ENCODE measurements at regions not wholly inside any gene's neighbourhood (a gene's known extent, or its start where the extent isn't known, plus 50 kb on each side); places are given as distances from the start of the nearest gene placed in this dataset.

DNA sequence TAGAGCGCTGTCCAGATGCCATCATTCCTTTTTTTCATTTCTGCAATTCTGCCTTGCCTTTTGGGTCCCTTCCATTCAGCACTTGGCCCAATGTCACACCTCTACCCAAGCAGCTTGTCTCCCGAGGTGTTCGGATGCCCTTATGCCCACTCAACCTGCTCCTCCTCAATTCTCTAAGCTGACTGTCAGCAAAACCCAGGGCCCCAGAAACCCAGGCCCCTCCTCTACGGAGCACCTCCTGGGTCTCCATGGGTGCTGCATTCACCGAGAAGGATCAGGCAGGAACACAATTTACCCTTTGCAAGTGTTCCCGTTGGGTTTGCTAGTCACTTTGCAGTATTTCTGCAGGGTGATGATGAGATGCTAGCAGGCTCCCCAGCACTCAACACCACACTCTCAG, 86.7 kb upstream of the RAB6C start:
- DNase-seq (ENCODE audit: extremely low read depth, low read depth, low spot score) = no peak

DNA sequence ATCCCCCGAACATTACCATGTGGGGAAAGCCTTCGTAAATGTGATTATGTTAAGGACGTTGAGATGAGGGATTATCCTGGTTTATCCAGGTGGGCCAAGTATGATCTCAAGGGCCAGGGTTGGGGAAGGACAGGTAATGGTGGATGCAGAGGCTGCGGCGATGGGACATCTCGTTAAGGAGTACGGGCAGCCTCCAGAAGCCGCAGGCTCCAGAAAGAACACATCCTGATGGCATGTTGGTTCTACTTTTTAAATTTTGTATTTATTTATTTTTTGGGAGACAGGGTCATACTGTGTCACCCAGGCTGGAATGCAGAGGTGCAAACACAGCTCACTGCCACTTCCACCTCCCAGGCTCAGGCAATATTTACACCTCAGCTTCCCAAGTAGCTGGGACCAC, 86.2 kb upstream of the RAB6C start:
- DNase-seq (ENCODE audit: extremely low read depth, low read depth, low spot score) = no peak

DNA sequence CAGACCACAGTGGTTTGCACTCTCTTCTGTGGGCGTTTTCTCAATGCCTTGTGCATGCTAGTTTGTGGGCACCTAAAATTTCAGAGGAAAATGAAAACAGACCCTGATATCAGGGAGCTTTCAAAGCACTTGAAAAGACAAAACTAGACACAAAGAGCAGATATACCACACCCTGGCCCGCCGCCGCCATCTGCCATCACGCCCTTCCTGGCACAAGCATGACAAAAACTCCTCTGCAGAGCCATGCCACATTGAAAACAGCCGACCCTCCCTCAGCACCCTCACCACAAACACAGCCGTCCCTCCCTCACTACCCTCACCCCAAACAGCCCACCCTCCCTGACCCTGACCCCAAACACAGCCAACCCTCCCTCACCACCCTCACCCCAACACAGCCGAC, 84.8 kb upstream of the RAB6C start:
- DNase-seq (ENCODE audit: extremely low read depth, low read depth, low spot score) = no peak

DNA sequence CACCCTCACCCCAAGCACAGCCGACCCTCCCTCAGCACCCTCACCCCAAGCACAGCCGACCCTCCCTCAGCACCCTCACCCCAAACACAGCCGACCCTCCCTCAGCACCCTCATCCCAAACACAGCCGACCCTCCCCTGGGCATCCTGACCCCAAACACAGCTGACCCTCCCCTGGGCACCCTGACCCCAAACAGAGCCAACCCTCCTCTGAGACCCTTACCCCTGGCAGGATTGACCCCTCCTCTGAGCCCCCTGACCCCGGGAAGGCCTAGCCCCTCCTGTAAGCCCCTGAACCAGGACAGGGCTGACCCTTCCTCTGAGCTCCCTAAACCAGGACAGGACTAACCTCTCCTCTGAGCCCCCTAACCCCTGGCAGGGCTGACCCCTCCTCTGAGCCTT, 84.4 kb upstream of the RAB6C start:
- no peak for DNase-seq (ENCODE audit: extremely low read depth, low read depth, low spot score)

DNA sequence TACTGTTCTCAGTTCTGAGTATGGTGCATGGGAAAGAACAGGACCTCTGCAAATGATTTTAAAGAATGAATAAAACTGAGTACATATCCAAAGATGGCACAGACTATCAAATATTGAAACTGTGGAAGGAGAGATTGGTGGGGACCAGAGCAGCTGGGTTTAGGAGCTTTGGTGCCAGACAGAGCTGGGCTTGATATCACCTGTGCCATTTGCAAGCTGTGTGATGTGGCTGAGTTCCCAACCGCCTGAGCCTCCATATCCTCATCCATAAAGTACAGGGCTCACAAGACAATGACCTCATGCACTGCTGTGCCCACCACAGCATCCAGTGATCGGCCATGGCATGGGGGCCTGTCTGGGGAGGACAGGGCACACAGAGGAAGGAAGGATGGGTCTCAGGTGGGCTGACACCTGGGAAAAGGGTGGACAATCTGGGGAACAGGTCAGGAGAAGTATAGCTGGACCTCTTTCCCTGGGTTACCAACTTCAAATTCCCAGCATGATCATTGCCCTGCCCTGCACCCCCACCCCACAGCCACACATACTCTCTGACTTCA, 83.9 kb upstream of the RAB6C start:
- no peak for DNase-seq (ENCODE audit: extremely low read depth, low read depth, low spot score)

DNA sequence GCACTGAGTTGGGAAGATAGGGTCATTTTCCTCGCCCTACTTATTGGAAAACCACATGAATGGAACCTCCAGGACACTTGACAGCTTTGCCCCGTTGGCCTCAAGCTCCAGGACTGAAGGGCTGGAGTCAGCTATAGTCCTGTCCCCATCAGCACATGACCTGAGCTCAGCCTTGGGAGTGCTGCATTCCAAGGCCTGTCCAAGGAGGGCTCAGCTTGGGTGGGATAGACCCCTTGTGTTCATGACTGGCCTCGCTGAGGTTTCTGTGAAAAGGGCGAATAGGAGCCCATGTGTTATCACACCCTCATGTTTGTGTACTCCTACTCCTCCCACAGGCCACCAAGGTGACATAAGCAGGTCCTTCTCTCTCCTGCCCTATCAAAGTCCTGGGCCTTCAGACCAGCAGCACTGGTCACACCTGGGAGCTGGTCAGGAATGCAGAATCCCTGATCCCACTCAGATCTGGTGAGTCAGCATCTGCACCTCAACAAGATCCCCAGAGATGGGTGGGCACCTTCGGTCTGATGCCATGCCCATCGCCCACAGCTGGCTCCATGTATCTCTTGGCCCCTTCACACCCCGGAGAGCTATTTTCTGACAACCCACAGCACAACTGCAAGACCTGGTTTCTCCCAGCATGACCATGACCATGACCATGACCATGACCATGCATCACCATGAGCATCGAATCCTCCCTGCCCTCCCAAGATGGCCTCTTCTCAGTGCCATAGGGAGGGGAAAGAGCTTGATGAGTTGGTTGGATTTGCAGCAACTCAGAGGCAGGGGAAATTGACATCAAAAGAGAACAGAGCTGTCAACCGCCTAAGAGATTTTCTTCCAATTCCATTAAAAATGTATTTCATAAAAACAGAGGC, 83.0 kb upstream of the RAB6C start:
- no peak for DNase-seq (ENCODE audit: extremely low read depth, low read depth, low spot score)

DNA sequence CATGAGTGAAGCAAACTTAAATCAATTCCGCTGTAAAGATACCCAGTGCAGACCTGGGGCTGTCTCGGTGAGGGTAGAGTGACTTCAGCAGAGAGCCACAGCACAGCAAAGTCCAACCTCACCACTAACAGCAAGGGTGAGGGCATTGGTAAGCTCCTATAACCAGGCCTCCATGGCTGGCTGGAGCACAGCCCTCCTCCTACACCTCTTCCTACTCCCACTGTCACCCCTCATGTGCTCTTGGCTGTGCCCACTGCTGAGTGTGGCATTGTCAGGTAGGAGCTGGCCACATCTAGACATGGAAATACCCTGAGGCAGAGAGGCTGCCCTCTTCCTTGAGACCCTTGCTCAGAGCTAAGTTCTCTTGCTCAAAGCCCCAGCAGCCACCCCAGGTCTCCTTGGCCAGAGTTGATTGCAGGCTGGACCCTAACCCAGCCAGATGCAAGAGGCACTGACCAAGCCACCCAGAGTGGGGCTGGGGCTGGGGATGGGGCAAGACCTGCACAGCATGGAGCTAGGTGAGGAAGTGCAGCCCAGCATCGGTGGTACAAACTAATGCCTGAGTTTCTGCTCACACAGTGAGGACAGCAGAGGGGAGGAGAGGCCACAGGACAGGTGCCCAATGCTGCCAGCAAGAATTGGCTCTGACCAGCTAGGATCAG, 77.6 kb upstream of the RAB6C start:
- DNase-seq (ENCODE audit: extremely low read depth, low read depth, low spot score) = no peak

DNA sequence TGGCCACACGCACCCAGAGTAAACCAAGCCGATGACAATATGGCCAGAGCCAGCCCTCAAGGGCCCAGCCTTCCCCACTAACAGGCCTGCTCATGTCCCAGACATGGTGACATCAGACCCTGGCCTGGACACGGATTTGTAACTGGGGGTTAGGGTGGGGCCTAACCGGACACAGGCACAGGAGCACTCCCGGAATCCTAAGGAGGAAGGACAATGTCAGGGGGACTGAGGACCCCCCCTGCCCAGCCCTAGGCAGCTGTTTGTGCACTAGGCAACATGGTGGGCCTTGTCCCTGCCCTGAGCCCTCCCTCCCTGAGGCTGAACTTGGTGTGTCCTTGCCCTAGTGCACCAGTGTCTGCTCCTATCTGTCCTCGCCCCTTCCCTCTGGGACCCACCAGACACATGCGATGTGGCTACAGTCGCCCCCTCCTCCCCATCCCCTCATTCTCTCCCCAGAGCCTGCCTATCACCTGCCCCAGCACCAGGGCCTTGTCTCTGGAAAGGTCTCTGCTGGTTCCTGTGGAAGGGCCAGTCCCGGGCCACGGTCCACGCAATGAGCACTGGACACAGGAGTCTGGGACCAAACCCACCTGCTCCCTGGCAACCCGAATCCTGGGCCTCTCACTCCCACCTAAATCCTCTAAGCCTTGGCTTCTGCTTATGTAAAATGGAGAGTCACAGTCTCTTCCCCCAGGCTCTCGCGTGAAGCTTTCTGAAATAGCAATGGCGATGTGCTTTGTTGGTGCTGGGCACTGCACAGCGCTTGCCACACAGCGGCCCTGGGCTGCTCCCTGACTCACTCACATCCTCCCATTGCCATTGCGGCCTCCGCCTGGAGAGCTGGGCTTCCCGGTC, 76.5 kb upstream of the RAB6C start:
- no peak for DNase-seq (ENCODE audit: extremely low read depth, low read depth, low spot score)

DNA sequence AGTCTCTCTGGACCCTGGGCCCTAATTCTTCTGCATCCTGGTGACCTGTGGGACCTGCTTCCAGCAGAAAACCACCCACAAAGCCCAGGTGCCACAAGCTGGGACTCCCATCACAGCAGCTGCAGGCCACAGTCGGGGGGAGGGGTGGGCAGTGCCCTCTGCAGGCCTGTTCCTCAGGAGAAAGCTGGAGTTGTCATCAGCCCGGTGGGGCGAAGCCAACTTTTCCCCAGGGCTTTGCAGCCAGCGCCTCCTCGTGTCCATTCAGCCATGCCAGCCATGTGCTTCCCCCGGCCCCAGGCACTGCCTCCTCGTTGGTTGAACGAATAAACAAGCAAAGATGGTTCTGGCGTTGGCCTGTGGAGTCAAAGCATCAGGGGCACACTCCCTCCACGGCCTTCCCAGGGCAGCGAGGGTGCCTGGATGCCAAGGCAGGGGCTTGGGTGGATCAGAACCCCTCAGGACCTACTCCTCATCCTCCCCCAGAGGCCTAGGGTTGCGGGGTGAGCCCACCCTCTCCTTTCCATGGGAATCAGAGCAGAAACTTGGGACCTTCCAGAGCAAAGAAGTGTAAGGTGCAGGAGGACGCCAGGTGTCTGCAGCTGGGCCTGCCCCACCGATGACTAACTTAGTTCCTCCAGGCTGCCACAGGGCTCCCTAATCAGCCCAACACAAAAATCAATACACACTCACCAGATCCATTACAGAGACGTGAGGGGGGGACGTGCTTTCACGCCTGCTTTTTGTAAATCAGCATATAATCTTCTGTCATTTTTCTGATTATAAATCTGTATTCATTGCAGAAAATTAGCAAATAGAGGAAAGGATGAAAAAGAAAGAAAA, 75.7 kb upstream of the RAB6C start:
- DNase-seq (ENCODE audit: extremely low read depth, low read depth, low spot score) = no peak

DNA sequence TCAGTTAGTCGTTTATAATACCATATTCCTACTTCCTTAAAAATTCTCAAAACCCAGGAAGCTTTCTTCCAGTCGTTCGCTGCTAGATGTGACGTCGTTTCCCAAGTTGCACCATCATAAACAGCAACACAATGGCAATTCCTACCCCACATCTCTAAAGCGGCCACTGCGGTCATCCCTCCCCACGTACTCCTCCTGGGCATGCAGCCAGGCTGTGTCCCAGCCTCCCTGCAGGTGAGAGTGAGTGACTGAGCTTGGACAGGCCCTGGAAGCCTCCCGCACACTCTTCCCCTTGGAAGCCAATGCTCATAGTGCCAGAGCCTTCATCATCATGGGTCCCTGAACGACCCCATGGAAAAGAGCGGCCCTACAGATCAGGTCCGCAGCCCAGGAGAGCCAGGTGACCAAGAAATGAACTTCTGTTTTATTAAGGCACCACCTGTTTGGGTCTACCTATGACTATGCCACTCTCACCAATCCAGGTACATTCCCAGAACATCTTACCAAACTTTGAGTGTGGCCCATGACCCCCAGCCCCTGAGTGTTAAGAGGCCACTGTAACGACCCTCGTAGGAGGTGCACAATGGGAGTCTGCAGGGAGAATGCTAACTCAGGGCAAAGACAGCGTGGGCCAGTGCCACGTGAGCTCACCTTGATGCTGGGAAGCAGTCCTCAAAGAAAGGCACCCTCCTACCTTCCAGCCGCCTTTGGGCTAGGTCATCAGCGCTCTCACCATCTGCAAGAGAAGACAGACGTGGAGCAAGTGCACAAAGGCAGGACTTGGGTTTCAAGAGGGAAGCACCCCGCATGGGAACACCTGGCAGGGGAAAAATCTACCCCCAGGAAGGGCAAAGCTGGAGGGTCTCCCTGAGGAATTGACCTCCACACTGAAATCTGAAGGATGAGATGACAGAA, 74.7 kb upstream of the RAB6C start:
- no peak for DNase-seq (ENCODE audit: extremely low read depth, low read depth, low spot score)

DNA sequence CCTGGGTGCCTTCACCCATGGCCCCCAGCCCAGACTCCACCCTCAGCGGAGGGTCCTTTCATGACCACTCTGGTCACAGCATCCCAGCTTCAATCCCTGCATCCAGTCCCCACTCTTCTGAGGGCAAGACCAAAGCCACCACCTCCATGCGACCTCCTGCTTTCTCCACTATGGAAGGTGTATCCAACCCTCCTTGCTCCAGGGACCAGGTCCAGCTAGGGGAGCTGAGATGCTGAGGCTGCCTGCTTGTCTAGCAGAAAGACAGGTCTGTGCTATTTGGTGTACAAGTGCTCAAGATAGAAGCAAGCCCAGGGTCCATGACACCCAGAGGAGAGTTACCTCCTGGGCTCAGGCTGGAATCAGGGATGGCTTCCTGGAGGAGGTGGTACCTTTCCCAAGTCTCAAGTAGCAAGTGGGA, 73.8 kb upstream of the RAB6C start:
- no peak for DNase-seq (ENCODE audit: extremely low read depth, low read depth, low spot score)

DNA sequence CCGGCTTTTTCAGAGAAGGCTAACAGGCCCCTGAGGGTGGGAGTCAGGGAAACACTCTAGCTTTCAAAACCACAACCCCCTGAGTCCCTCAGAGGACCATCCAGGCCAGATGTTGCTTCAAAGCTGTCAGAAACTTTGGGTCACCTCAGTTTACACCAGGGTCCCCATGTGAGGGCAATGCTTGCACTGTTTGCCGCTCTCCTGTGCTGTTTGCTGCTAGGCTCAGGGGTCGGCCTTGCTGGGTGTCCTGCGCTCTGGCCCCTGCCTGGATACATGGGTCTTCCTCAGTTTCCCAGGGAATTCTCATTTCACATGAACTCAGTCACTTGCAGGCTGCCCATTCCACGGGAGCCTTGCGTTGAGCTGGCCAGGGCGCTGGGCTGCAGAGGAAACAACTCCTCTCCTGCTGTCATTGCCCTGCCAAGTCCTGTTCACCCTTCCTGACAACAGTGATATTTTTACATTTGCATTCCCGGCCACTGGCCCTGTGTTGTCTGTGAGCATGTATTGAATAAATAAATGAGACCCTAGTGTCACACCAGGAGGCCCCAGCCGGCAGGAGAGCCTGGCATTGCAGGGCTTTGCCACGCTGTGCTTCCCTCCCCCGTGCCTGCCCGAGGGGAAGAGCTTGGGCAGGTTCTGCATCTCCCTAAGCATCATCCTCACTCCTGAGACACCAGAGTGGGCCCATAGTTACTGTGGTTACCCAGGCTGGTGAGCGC, 73.2 kb upstream of the RAB6C start:
- DNase-seq (ENCODE audit: extremely low read depth, low read depth, low spot score) = no peak

DNA sequence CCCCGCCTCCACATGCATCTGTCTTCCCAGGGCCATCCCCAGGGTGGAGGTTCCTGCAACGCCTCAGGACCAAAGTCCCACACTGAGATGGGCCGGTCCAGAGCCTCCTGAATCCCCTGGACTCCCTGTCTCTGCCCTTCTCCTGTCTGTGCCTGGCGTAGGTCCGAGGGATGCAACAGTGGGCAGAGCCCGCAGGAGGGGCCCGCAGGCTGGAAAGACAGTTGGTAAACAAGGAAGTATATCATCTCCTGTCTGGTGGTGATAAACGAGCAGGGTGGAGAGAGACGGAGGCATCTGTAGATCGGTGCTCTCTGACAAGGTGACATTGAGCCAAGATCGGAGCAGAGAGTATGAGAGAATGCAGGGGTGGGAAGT, 72.6 kb upstream of the RAB6C start:
- no peak for DNase-seq (ENCODE audit: extremely low read depth, low read depth, low spot score)

DNA sequence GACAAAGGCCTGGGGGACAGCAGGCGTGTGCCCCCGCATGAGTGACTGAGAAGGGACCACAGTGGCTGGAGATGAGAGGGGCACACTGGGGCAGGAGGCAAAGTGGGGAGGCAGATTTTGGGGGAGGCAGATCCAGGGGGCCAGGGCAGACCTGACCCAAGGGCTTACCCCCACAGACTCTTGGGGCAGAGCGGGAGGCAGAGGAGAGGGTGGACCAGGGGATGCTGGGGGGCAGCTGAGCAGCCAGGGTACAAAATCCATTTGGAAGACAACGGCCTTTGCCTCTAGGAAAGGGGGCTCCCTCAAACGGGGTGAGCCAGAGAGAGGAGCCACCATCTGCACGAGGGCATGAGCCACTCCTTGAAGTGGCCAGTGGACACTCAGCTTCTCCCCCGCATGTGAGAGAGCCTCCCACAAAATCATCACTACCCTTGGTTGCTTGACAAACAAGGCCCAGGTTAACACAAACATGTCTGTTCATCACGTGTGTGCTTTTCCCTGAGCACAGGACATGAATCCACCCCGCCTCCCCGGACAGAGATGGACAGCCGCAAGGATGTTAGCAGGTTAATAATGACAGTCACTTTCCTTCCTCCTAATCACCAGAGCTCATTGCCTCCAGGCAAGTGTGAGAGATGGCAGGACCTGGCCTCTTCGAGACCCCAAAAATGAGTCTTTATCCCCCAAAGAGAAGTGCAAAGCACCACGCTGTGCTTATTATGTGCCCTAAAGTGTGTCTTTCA, 72.0 kb upstream of the RAB6C start:
- DNase-seq (ENCODE audit: extremely low read depth, low read depth, low spot score) = no peak

DNA sequence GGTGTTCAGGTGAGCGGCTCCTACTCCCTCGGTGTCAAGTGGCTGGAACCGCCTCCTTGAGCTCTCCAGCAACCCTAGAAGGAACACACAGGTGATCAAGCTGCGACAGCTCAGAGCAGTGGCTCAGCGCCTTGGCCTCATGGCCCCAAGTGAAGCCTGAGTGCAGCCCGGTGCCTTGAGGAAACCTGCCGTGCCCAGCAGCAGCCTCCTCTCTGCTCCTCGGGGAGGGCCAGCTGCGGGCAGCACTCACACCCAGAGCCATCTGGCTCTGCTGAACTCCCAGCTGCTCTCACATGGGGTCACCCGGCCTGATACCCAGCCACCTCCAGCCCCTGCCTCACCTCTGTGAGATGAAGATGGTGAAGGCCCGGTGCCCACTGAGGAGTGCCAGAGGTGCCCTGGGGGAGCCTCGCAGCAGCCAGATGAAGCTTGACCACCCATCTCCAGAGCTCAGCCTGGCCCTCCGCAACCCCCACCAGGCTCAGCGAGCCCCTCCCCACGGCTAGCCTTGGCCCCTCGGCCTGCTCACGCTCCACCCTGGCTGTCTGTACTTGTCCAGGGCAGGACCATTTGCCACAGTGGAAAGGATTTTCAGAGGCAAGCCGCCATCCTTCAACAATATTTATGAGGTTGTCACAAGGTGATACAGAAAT, 70.6 kb upstream of the RAB6C start:
- no peak for DNase-seq (ENCODE audit: extremely low read depth, low read depth, low spot score)

DNA sequence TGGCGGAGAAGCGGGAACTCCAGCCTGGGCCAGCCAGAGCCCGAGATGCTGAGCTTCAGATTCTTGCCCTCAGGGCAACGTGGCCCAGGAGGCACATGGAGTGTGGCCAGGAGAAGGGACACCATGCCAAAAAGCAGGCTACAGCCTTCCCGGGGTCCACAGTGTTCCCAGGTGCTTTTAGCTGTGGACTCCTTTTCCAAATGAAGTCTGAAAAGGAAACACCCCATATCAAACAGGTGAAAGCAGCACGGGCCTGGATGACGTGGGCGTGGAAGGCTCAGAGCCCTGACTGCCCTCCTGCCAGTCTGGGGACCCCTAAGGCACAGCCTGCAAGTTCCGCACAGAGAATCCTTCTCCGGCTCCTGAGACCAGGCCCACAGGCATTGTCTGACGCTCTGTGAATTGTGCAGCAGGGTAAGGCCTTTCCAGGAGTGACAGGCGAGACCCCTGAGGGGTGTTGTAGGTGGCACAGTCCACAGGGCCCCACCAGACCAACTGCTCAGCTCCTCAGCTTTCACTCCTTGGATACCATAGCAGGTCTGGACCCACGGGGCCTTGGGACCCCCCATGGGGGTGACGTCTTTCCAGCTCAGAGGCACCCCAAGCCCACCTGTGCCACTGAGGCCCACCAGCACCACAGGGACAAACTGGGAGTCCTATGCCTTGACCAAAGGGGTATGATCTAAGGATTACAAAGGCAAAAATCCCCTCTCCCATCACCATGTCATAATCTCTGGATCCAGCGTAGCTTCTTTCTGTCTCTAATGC, 69.6 kb upstream of the RAB6C start:
- DNase-seq (ENCODE audit: extremely low read depth, low read depth, low spot score) = no peak
